ENCODE measurements at regions not wholly inside any gene's neighbourhood (a gene's known extent, or its start where the extent isn't known, plus 50 kb on each side); places are given as distances from the start of the nearest gene placed in this dataset.

DNA sequence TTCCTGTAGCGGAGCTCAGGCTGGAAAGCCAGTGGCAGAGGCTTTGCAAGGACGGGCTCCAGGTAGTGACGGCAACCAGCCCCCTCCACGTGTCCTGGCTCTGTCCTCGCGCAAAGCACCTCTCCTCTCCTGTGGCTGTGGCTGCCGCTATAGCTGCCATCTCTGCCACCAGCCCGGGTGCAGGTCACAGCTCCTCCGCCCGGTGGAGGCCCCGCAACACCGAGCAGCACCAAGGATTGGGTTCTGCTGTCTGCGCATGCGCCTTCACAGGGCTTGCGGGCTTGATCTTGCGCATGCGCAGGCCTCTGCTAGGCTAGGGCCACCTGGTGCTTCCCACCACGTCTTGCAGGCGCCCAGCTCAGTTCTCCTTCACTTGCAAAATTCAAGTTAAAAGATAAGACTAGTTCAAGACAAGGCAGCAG, 625.4 kb downstream of the QKI start:
- no peak for ATAC-seq
- no peak for TF ChIP-seq CSDC2 (CRISPR knock-in tag; IDR thresholded peaks at IDR 0.05)
- TF ChIP-seq ZNF8 (CRISPR knock-in tag; IDR thresholded peaks at IDR 0.05) = no peak
- TF ChIP-seq, protein P1, sequence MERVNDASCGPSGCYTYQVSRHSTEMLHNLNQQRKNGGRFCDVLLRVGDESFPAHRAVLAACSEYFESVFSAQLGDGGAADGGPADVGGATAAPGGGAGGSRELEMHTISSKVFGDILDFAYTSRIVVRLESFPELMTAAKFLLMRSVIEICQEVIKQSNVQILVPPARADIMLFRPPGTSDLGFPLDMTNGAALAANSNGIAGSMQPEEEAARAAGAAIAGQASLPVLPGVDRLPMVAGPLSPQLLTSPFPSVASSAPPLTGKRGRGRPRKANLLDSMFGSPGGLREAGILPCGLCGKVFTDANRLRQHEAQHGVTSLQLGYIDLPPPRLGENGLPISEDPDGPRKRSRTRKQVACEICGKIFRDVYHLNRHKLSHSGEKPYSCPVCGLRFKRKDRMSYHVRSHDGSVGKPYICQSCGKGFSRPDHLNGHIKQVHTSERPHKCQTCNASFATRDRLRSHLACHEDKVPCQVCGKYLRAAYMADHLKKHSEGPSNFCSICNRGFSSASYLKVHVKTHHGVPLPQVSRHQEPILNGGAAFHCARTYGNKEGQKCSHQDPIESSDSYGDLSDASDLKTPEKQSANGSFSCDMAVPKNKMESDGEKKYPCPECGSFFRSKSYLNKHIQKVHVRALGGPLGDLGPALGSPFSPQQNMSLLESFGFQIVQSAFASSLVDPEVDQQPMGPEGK (CRISPR knock-in tag; IDR thresholded peaks at IDR 0.05; ENCODE audit: borderline replicate concordance) = no peak
- no peak for TF ChIP-seq ESRRG (CRISPR knock-in tag; IDR thresholded peaks at IDR 0.05)
- no peak for TF ChIP-seq PPARA (CRISPR knock-in tag; IDR thresholded peaks at IDR 0.05; ENCODE audit: borderline replicate concordance)

DNA sequence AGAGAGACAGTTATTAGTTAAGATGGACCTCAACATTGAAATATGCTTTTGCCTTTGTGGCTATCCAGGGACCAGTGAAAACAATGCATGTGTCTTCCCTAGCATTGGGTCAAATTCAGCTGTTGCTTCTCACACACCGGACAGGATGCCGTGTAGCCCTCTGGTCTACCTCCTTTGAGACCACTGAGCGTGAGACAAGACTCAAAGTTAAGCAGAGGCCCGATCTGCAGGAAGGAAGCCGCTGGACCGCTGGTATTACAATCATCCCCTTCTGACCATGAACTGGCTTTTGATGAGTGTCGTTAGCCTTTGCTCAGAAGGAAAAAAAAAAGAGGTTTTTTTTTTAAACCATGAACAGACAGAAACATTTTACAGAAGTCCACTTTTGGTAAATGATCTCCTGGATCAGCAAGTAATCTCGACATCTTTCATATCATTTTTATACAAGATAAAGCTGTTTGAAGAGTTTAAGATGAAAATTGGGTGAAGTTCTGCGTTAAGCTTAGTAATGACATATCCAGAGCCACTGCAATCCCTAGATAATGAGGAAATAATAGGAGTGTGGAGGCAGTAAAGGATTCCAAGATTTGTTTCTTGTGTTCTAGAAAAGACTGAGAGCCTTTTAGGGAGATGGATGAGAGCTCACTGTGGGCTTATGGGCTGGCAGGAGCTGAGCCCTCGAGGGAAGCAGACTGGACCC, 622.8 kb downstream of the QKI start:
- no peak for TF ChIP-seq ISL1 (CRISPR knock-in tag; IDR thresholded peaks at IDR 0.05)
- TF ChIP-seq ARNTL (CRISPR knock-in tag; IDR thresholded peaks at IDR 0.05; ENCODE audit: borderline replicate concordance, low read depth) = no peak
- ATAC-seq = no peak

GRCh38 chr6:164035900-164036485, 621.5 kb downstream of the QKI start:
- TF ChIP-seq ZNF70 (CRISPR knock-in tag; IDR thresholded peaks at IDR 0.05) = no peak
- TF ChIP-seq ZC3H10 (CRISPR knock-in tag; IDR thresholded peaks at IDR 0.05) = no peak

DNA sequence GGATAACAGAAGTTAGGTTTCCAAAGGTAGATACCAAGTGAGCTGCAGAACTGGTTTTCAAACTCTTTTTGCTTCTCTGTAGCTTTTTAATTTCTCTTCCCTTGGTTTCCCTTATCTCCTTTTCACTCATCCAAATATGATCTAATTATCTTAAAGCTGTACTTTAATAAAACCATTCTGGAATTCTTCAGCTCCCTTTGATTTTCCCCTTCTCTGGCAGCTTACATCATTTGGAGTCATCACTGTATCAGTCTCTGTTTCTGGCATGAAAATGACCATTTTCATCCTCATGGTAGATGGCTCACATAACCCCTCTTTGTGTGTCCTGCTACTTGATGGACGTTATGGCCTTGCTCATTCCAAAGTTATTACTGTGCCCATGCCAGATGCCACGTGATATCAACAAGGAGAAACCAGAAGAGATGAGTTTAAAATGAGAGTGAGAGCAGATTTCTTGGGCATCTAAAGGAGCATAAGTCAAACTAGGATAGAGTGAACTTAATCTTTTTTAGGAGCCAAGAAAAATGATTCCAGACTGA, 620.2 kb downstream of the QKI start:
- no peak for ATAC-seq
- no peak for TF ChIP-seq GLIS3 (CRISPR knock-in tag; IDR thresholded peaks at IDR 0.05)
- peak; percentile 90 for TF ChIP-seq ISL1 (CRISPR knock-in tag; IDR thresholded peaks at IDR 0.05)
- TF ChIP-seq, protein P2, sequence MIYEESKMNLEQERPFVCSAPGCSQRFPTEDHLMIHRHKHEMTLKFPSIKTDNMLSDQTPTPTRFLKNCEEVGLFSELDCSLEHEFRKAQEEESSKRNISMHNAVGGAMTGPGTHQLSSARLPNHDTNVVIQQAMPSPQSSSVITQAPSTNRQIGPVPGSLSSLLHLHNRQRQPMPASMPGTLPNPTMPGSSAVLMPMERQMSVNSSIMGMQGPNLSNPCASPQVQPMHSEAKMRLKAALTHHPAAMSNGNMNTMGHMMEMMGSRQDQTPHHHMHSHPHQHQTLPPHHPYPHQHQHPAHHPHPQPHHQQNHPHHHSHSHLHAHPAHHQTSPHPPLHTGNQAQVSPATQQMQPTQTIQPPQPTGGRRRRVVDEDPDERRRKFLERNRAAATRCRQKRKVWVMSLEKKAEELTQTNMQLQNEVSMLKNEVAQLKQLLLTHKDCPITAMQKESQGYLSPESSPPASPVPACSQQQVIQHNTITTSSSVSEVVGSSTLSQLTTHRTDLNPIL (CRISPR knock-in tag; IDR thresholded peaks at IDR 0.05; ENCODE audit: low read depth) = peak; percentile 82
- TF ChIP-seq ZFP3 (CRISPR knock-in tag; IDR thresholded peaks at IDR 0.05) = peak; percentile 62; the same call in 1 of the 2 replicates

More at GRCh38 chr6:164035900-164036485, 621.5 kb downstream of the QKI start:
- ATAC-seq = no peak

- TF ChIP-seq SNAI2 (CRISPR knock-in tag; IDR thresholded peaks at IDR 0.05) (no peak), ESRRG (CRISPR knock-in tag; IDR thresholded peaks at IDR 0.05) (no peak), ZNF70 (CRISPR knock-in tag; IDR thresholded peaks at IDR 0.05) (no peak), CSRNP3 (CRISPR knock-in tag; IDR thresholded peaks at IDR 0.05) (no peak), TOX (CRISPR knock-in tag; IDR thresholded peaks at IDR 0.05; ENCODE audit: borderline replicate concordance) (no peak), ZNF565 (CRISPR knock-in tag; conservative IDR thresholded peaks at IDR 0.05; ENCODE audit: low read depth) (no peak), GLIS3 (CRISPR knock-in tag; IDR thresholded peaks at IDR 0.05) (no peak)
- TF ChIP-seq, protein P3, sequence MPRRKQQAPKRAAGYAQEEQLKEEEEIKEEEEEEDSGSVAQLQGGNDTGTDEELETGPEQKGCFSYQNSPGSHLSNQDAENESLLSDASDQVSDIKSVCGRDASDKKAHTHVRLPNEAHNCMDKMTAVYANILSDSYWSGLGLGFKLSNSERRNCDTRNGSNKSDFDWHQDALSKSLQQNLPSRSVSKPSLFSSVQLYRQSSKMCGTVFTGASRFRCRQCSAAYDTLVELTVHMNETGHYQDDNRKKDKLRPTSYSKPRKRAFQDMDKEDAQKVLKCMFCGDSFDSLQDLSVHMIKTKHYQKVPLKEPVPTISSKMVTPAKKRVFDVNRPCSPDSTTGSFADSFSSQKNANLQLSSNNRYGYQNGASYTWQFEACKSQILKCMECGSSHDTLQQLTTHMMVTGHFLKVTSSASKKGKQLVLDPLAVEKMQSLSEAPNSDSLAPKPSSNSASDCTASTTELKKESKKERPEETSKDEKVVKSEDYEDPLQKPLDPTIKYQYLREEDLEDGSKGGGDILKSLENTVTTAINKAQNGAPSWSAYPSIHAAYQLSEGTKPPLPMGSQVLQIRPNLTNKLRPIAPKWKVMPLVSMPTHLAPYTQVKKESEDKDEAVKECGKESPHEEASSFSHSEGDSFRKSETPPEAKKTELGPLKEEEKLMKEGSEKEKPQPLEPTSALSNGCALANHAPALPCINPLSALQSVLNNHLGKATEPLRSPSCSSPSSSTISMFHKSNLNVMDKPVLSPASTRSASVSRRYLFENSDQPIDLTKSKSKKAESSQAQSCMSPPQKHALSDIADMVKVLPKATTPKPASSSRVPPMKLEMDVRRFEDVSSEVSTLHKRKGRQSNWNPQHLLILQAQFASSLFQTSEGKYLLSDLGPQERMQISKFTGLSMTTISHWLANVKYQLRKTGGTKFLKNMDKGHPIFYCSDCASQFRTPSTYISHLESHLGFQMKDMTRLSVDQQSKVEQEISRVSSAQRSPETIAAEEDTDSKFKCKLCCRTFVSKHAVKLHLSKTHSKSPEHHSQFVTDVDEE (CRISPR knock-in tag; IDR thresholded peaks at IDR 0.05) = no peak
- TF ChIP-seq, protein P4, sequence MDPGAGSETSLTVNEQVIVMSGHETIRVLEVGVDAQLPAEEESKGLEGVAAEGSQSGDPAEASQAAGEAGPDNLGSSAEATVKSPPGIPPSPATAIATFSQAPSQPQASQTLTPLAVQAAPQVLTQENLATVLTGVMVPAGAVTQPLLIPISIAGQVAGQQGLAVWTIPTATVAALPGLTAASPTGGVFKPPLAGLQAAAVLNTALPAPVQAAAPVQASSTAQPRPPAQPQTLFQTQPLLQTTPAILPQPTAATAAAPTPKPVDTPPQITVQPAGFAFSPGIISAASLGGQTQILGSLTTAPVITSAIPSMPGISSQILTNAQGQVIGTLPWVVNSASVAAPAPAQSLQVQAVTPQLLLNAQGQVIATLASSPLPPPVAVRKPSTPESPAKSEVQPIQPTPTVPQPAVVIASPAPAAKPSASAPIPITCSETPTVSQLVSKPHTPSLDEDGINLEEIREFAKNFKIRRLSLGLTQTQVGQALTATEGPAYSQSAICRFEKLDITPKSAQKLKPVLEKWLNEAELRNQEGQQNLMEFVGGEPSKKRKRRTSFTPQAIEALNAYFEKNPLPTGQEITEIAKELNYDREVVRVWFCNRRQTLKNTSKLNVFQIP (CRISPR knock-in tag; IDR thresholded peaks at IDR 0.05; ENCODE audit: borderline replicate concordance, low read depth) = no peak
- no peak for ATAC-seq
Observed at GRCh38 chr6:164025180-164025579, 610.7 kb downstream of the QKI start.

Data from SK-N-SH treated with all-trans-retinoic acid at 6 μM for 48 hours (cell line).